ENCODE measurements at regions not wholly inside any gene's neighbourhood (a gene's known extent, or its start where the extent isn't known, plus 50 kb on each side); places are given as distances from the start of the nearest gene placed in this dataset.

DNA sequence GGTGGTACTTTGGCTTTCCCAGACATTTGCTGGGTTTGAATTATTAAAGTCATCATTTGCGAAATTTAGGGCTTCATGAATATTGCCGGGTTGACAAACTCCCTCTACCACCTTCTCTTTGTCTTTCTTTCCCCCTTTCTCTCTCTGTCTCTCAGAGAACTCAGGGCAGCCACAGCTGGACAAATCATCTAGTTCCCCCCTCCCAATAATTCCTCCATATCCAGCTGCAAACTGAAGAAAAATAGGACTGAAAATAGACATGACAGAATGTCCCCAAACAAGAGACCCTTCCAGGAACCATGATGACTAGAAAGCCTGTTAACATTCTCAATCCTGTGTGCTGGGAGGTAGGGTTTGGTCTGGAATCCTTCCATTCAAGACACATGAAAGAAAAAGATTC, 67.1 kb upstream of the TBX5 start:
- TF ChIP-seq, protein P1, sequence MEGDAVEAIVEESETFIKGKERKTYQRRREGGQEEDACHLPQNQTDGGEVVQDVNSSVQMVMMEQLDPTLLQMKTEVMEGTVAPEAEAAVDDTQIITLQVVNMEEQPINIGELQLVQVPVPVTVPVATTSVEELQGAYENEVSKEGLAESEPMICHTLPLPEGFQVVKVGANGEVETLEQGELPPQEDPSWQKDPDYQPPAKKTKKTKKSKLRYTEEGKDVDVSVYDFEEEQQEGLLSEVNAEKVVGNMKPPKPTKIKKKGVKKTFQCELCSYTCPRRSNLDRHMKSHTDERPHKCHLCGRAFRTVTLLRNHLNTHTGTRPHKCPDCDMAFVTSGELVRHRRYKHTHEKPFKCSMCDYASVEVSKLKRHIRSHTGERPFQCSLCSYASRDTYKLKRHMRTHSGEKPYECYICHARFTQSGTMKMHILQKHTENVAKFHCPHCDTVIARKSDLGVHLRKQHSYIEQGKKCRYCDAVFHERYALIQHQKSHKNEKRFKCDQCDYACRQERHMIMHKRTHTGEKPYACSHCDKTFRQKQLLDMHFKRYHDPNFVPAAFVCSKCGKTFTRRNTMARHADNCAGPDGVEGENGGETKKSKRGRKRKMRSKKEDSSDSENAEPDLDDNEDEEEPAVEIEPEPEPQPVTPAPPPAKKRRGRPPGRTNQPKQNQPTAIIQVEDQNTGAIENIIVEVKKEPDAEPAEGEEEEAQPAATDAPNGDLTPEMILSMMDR (conservative IDR thresholded peaks at IDR 0.05), result no peak
- no peak for TF ChIP-seq ZFX (IDR thresholded peaks at IDR 0.05)
- H3K27ac ChIP-seq, result no peak overlapping the region

- no peak overlapping the region for H3K27ac ChIP-seq
- TF ChIP-seq ZFX (IDR thresholded peaks at IDR 0.05), result no peak
These were observed 51.7 kb upstream of the TBX5 start for GRCh38 chr12:114457620-114458019.

Measured in C4-2B (cell line).